Right ventricle myocardium inferior (tissue), 1 donor: ENCODE measurements at regions not wholly inside any gene's neighbourhood (a gene's known extent, or its start where the extent isn't known, plus 50 kb on each side); places are given as distances from the start of the nearest gene placed in this dataset.
"Not testable (repeated sequence)": the region's sequence is repeated elsewhere in the genome, so short reads cannot be mapped to it uniquely, and the experiment has no call there.

ENCODE experiments used
- ATAC-seq: fragments of 200-7000 bp; cut with Tn5 transposase; one replicate; pipeline ENCODE4 v1.9.1; 2020; ENCODE audit warnings: mild to moderate bottlenecking, moderate library complexity
- DNase-seq: peaks from one replicate; pipeline ENCODE4 v3.0.0; 2021; ENCODE audit errors: missing footprints
- intact Hi-C: fragments of 100-400 bp; cut with DNase I; formaldehyde crosslinking; loops from one replicate; pipeline ENCODE4 v1.11.0; 2022
- donor health status: DM: no; HTN: yes; CAD: no; lungs with severe emphysema.

DNA sequence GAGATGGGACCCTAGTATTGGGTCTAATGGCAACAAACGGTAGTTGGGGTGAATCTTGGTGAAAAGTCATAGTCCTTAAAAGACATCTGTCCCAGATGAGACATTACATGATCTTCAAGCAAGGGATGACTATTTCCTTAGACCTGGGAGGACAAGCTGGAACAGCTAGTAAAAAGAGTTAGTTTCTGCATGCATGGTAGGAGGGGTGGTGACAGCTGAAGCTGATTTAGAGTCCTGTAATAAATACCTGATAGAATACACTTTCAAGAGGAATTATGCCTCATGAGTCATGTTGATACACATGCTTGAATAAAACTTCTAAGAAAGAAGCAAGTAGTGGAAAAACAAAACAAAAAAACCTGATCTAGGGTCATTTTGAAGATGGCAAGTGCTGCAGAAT is 247.4 kb downstream of the CD109 start:
- intact Hi-C loops, result no loop called here
- DNase-seq, result no peak
- ATAC-seq, result no peak

DNA sequence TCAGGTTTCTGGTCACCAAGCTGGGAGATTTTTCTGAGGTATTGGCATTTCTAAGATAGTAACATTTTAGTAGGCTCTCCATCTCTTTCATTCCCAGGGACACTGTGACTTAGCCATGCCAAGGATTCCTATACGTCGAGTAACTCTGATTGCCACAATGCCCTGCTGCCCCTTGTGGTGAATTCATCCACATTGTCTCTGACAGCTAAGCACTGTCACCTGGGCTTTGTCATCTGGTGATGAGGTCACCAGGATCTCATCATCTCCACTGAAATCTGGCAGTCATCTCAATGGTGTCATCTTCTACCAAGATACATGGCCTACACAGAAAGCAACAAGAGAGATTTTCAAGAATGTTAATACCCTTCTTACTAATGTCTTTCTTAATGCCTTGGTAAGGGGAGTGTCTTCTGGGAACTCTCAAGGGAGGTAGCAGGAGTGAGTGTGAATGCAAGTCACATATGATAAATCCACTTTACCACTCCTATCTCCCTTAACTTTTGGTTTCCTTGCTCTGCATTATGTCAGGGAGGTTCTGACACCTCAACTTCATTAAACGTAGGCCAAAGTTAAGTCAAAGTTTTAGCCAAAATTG is 246.7 kb downstream of the CD109 start:
- no peak for ATAC-seq
- intact Hi-C loops, result no loop called here
- no peak for DNase-seq

DNA sequence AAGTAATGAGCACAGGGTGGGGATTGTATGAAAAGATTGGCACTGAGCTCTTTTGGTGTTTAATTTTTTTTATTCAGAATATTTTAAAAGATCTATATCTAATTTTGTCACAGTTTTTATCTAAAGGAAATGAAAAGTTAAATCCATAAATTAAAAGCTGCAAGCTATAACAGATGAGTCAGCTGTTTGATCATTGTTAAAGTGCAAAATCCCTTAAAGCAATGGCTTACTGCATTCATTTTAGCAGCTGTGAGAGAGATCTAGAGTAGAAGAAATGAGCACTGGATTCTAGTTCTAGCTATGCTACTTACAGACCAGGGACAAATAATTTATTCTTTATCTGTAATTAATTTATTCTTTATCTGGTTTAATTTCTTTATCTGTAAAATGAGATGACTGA is 245.9 kb downstream of the CD109 start:
- DNase-seq (no peak), ATAC-seq (no peak)
- intact Hi-C loops, result no loop called here

DNA sequence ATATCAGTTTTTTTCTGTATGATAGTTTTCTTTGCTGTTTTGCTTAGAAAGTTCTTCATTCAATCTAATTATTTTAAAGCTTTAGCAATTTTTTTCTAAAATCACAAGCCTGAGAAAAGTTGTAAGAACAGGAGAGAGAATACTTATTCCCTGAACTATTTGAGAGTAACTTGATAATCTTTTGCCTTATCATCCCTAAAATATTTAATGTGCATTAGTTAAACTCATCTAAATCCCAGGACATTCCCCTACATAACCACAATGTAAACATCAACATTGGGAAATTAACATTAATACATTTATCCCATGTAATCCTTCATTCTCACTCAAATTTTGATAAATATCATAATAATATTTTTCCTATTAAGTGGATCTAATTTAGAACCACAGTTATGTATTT is 241.8 kb downstream of the CD109 start:
- ATAC-seq (no peak), DNase-seq (no peak)
- intact Hi-C loops, result no loop called here

DNA sequence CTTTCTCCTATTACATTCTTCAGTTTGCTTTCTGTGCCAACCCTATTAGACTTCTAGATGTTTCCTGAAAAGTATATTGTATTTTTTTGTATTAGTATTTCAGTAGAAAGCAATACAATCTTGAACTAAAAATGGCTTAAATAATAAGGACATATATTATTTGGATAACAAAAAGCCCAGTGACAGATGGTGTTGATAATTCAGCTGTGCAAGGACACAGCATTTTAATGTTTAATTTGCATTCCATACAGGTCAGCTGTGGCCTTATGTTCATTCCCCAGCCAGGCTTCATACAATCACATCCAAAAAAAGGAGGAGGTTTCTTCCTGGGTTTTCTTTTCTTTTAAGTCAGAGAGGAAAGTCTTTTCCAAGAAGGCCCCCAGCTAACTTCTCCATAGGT is 236.9 kb downstream of the CD109 start:
- intact Hi-C loops, result no loop called here
- DNase-seq (no peak), ATAC-seq (no peak)

DNA sequence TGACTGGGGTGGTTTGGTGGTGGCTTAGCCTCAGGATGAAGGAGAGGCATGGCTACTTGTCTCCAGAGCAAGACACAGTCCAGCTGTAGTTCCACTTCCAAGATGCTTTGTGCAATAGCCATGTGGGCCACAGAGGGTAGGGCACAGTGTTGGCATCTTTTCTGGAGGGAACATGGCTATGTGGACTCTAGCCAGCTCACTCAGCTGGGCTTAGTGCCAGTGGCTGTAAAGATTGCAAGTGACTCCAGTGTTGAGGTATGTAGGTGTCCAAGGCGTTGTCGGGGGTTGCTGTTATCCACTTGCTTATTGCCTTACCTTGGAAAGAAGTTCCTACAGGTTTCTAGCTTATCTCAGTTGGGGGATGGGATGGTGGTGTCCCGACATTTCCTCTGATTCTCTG is 233.4 kb downstream of the CD109 start:
- no peak for DNase-seq
- intact Hi-C loops, result no loop called here
- no peak for ATAC-seq

DNA sequence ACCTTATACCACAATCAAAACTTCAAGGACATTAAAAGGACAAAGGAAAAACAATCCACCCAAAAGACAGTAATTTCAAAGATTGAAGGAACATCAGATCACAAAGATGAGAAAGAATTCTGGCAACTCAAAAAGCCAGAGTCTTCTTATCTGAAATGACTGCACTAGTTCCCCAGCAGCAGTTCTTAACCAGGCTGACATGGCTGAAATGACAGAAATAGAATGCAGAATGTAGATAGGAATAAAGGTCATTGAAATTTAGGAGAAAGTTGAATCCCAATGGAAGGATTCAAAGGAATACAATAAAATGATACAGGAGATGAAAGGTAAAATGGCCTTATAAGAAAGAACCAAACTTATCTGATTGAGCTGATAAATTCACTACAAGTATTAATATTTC is 231.4 kb downstream of the CD109 start:
- intact Hi-C loops, result no loop called here
- no peak for ATAC-seq
- DNase-seq, result no peak

DNA sequence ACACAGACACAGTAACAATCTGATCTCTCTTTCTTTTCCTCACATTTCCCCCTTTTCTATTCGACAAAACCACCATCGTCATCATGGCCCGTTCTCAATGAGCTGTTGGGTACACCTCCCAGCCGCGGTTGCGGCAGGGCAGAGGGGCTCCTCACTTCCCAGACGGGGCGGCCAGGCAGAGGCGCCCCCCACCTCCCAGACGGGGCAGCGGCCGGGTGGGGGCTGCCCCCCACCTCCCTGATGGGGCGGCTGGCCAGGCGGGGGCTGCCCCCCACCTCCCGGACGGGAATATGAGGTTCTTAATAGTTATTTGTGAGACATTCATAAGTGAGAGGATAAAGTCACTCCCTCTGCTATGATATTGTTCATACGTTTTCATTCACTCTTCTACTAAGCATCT is 229.7 kb downstream of the CD109 start:
- DNase-seq, ATAC-seq, intact Hi-C loops: not testable (repeated sequence)

DNA sequence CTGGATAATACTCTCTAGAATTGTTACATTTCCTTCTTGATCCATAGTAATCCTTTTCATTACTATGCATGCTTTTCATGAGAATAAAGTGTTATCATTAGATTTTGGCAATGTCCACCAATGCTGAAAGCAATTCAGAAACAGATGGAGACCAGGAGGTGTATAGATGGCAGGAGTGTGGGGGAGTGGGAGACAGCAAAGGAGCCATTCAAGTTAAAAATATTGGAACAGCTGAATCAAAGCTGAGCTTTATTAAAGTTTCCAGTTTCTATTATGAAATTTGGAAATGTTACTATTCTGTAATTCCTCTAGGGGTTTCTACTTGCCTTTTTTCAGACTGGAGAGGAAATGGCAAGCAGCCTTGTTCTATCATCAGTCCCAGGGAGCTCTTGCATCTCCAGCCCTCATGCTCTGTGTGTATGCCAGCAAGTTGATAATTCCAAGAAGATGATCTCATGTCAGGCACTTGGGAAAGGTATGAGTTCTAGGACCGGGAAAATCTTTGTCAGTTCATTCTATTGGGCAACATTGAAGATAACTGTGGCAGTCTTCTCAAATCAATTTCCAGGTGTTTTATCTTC is 228.0 kb downstream of the CD109 start:
- intact Hi-C loops, result no loop called here
- DNase-seq (no peak), ATAC-seq (peak; percentile 98)

DNA sequence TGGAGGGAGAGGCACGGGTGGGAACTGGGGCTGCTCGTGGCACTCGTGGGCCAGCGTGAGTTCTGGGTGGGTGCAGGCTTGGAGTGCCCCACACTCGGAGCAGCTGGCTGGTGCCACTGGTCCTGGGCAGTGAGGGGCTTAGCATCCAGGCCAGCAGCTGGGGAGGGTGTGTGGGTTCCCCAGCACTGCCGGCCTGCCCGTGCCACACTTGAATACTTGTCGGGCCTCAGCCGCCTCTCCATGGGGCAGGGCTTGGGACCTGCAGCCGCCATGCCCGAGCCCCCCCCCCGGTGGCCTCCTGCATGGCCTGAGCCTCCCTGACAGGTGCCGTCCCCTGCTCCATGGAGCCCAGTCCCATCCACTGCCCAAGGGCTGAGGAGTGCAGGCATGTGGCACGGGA is 207.2 kb downstream of the CD109 start:
- DNase-seq, result no peak
- ATAC-seq, result no peak
- intact Hi-C loops, result no loop called here

DNA sequence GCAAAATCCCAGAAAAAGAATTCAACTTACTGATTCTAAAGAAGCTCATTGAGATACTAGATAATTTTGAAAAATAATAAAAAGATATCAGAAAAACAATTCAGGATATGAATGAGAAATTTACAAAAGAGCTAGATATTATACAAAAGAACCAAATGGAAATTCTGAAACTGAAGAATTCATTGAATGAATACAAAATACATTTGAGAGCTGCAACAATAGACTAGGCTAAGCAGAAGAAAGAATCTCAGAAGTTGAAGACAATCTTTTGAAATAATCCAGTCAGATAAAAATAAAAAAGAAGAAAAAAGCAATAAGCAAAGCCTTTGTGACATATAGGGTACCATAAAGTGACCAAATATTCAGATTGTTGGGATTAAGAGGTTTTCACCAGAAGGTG is 206.0 kb downstream of the CD109 start:
- DNase-seq, result no peak
- intact Hi-C loops, result no loop called here
- no peak for ATAC-seq

DNA sequence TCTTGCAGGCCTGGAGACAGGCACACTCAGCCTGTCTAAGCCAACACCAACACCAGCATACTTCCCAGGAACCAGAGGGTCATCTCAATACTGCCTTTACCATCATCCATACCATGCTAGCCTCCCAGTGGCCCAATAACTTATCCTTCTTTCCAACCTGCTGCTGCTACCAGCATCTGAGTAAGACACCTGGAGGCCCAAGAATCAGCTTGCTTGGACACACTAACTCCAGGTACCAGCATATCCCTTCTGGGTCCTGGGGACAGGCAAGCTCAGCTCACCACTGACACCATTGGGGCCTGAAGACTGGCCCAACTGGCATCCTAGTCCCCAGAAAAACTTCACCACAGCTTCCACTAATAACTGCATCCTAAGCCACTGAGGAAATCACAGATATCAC is 205.3 kb downstream of the CD109 start:
- DNase-seq (no peak), ATAC-seq (no peak)
- intact Hi-C loops, result no loop called here

DNA sequence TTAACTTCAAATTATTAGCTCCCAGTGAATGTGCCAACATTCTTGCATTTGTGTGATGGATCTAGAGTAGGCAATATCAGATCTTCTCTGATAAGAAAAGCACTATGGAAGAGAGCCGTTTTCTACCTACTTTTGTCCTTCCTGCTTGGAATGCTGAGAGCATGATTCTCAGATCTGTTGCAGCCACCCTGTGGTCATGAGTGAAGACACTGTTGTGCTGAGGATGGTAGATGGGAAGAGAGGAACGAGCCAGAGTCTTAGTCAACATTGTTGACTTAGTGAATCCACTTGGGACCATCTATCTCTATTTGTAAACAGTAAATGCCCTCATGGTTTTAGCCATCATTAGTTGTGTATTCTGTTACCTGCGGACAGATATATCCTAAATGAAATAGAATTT is 202.6 kb downstream of the CD109 start:
- DNase-seq, result no peak
- no peak for ATAC-seq
- intact Hi-C loops, result no loop called here

DNA sequence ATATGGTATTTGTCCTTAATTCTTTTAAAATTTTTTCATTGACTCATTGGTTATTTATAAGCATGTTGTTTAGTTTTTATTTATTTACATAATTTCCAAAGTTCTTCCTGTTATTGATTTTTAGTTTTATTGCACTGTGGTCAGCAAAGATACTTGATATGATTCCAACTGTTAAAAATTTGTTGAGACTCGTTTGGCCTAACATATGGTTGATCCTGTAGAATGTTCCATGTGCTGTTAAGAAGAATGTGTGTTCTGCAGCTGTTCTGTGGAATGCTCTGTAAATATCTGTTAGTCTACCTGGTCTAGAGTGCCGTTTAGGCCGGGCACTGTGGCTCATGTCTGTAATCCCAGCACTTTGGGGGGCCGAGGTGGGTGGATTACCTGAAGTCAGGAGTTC is 197.7 kb downstream of the CD109 start:
- intact Hi-C loops, result no loop called here
- DNase-seq, result no peak
- ATAC-seq, result no peak

DNA sequence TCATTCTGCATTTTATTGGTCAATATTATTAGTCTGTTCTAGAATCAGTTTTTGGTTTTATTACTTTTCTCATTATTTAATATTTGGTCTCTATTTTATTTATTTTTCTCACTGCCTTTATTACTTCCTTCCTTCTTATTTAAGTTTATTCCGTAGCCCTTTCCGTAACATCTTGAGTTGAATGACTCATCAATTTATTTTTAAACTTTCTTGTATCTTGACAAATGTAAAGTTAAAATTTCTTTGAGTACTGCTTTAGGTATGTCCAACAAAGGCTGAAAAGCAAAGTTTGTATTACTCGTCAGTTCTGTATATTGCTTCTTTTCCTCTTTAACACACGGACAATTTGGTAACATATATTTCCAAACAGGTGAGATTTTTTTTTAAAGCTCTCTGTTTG is 192.0 kb downstream of the CD109 start:
- intact Hi-C loops, result no loop called here
- ATAC-seq (no peak), DNase-seq (no peak)

DNA sequence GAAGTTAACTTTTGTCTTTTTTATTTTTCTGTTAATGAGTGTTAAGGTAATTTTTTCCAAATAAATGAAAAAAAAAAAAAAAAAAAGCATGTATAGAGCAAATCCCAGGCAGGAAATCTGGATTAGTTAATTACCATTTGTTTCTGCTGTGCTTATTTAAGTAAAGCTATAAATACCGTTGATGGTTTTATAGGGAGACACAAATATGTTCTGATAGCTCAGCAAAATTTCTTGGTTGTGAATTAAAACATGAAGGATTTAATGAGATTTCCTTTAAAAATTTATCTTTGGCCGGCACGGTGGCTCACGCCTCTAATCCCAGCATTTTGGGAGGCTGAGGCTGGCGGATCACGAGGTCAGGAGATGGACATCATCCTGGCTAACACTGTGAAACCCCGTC is 189.4 kb downstream of the CD109 start:
- ATAC-seq (no peak), DNase-seq (no peak)
- intact Hi-C loops, result no loop called here

DNA sequence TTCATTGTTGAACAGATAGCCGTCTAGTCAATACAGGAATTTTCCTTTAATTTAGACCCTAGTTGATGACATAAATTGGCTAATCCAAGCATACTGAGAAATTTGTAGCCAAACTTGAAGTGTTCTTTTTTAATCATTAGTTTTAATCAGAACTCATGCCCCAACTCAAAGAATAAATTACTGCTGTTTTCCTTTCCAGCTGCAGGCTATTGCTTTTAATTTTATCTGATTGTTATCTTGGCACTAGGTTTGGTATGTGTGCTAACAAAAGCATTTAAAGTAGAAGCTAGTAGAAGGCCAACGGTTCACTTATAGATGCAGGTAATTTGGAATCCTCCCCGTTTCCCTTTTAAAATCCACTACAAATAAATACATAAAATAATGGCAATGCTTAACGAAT is 188.5 kb downstream of the CD109 start:
- no peak for ATAC-seq
- DNase-seq, result no peak
- intact Hi-C loops, result no loop called here

DNA sequence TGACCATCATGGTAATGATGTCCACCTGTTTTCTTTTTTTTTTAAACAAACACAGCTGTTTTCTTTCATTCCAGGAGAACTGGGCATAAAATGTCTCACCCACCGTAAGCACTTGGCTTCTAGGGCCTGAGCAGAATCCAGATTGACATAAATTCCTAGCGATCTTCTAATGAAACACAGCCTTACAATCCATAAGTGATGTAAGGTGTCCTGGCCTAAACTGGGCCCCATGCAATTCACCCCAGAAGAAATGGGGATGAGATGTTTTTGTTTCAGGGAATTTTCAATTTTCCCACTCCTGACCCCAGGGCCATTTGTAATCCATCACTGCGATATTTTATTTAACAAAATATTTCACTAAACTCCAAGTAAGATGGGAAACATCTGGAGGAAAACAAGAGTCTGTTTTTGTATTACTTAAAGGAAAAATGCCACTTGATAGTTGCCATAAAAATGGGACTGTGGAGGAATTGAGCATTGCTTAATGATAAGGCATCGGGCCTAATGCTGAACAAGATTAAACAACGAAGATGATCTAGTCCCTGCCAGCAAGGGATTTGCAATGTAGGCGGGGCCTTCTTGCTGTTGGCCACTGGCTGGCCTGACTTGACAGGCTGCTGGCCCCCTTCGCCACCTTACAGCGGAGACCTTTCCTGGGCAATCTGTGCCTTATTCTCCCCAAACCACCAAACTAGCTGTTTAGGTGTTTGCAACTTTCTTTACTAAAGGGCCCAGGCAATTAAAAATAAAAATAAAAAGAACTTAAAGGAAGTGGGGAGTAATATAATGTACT is 183.7 kb downstream of the CD109 start:
- DNase-seq (no peak), ATAC-seq (peak; percentile 29)
- intact Hi-C loops, result no loop called here

DNA sequence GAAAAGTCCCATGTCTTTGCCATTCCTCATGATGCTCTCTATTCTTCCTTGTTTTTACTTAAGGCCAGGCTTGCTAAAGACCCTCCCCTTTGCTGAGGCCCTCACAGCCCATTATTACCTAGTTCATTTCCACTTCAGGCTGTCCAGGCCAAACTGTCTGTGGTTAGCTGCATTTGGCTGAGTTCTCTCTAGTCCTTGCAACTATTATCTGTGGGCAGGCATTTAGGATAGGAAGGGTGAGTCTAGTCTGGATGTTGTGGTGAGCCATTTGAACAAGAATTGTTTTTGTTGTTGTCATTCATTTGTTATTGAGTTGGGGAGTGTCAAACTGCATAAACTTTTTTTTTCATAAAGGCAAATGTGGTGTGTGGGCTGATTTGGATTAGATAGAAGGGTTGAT is 182.4 kb downstream of the CD109 start:
- intact Hi-C loops, result no loop called here
- DNase-seq (no peak), ATAC-seq (no peak)
